ENCODE measurements at regions not wholly inside any gene's neighbourhood (a gene's known extent, or its start where the extent isn't known, plus 50 kb on each side); places are given as distances from the start of the nearest gene placed in this dataset.

GRCh38 chrX:42535233-42535632, 242.7 kb downstream of the PPP1R2C start:
- no peak for TF ChIP-seq POLR2AphosphoS5 (IDR thresholded peaks at IDR 0.05)
- no peak for TF ChIP-seq CTCF (IDR thresholded peaks at IDR 0.05)

All from sigmoid colon (tissue), 4 donors.